ENCODE measurements at regions not wholly inside any gene's neighbourhood (a gene's known extent, or its start where the extent isn't known, plus 50 kb on each side); places are given as distances from the start of the nearest gene placed in this dataset.

- H2BK15ac ChIP-seq (ENCODE audit: low read depth, low read length) = no peak overlapping the region
- no peak overlapping the region for H2BK12ac ChIP-seq (ENCODE audit: insufficient read length, low read depth, low read length)
- no peak overlapping the region for H3T11ph ChIP-seq (ENCODE audit: low read length)
- TF ChIP-seq, protein P1, sequence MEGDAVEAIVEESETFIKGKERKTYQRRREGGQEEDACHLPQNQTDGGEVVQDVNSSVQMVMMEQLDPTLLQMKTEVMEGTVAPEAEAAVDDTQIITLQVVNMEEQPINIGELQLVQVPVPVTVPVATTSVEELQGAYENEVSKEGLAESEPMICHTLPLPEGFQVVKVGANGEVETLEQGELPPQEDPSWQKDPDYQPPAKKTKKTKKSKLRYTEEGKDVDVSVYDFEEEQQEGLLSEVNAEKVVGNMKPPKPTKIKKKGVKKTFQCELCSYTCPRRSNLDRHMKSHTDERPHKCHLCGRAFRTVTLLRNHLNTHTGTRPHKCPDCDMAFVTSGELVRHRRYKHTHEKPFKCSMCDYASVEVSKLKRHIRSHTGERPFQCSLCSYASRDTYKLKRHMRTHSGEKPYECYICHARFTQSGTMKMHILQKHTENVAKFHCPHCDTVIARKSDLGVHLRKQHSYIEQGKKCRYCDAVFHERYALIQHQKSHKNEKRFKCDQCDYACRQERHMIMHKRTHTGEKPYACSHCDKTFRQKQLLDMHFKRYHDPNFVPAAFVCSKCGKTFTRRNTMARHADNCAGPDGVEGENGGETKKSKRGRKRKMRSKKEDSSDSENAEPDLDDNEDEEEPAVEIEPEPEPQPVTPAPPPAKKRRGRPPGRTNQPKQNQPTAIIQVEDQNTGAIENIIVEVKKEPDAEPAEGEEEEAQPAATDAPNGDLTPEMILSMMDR (conservative IDR thresholded peaks at IDR 0.05) = no peak
- H3K79me1 ChIP-seq (ENCODE audit: insufficient read depth, low read depth, low read length, poor library complexity, severe bottlenecking) = no peaks in the 10 kb centered on the region
- H3K56ac ChIP-seq (ENCODE audit: insufficient read length, low read depth, low read length) = no peak overlapping the region
- no peak overlapping the region for H2AK5ac ChIP-seq (ENCODE audit: insufficient read length, low read length)
- no peak overlapping the region for H2BK20ac ChIP-seq (ENCODE audit: low read depth, low read length, poor library complexity, severe bottlenecking)
- H4K8ac ChIP-seq (replicated peaks; ENCODE audit: insufficient read length, low read depth, low read length) = no peak overlapping the region
- H3K9me3 Mint-ChIP-seq = no peaks in the 10 kb centered on the region
- H3K79me2 ChIP-seq (ENCODE audit: insufficient read depth, low read length) = no peaks in the 10 kb centered on the region
- H3K4me2 ChIP-seq (ENCODE audit: insufficient read depth, insufficient read length, low read length) = no peak overlapping the region
- H4K91ac ChIP-seq (ENCODE audit: insufficient read length, low read depth, low read length) = no peak overlapping the region
- H3K27ac Mint-ChIP-seq = no peak overlapping the region
- no peak overlapping the region for H3K9ac ChIP-seq (ENCODE audit: extremely low read depth, insufficient read length, low read length)
- H3K14ac ChIP-seq (ENCODE audit: insufficient read depth, low read length) = no peak overlapping the region
- no peaks in the 10 kb centered on the region for H4K20me1 ChIP-seq (ENCODE audit: control insufficient read depth, insufficient read depth, insufficient read length)
- WGBS (ENCODE audit: extremely low coverage, insufficient read length, low lambda C conversion rate) = no CpG with 5 or more reads among the region's 2 CpGs
- peaks cover 8 to 10% of the 10 kb centered on the region in 2 experiments for H3K4me1 Mint-ChIP-seq
- H3K27me3 ChIP-seq (ENCODE audit: insufficient read depth, low read length) = no peaks in the 10 kb centered on the region
- no peak overlapping the region for H4K5ac ChIP-seq (ENCODE audit: insufficient read length, low read depth, low read length)
- H3K27me3 Mint-ChIP-seq (ENCODE audit: low read depth) = no peaks in the 10 kb centered on the region
- no peak overlapping the region for H2AFZ ChIP-seq (ENCODE audit: low read length)
- no peak overlapping the region for H3K27ac ChIP-seq (ENCODE audit: insufficient read length, low read depth, low read length)
- H3K23ac ChIP-seq (ENCODE audit: insufficient read length, low read depth, low read length) = no peak overlapping the region
- no peaks in the 10 kb centered on the region for H3K23me2 ChIP-seq (ENCODE audit: insufficient read length, low read depth, low read length, poor library complexity, severe bottlenecking)
- no peak overlapping the region for H3K4ac ChIP-seq (ENCODE audit: low read depth, low read length)
- no peak overlapping the region for H3K4me3 Mint-ChIP-seq
- no peak overlapping the region for H2BK5ac ChIP-seq (ENCODE audit: insufficient read length, low read length)
- H3K4me1 ChIP-seq (ENCODE audit: insufficient read depth, low read length) = no peaks in the 10 kb centered on the region
- no peaks in the 10 kb centered on the region for H3K9me3 ChIP-seq (ENCODE audit: control insufficient read depth, low read depth, low read length)
- DNase-seq = no peak
- no peak overlapping the region for H2BK120ac ChIP-seq (ENCODE audit: low read depth, low read length, poor library complexity, severe bottlenecking)
- H3K18ac ChIP-seq (ENCODE audit: insufficient read length, low read depth, low read length) = no peak overlapping the region
- no peaks in the 10 kb centered on the region for H3K36me3 Mint-ChIP-seq (ENCODE audit: insufficient read depth in 1 of 3, low read depth in 3 of 3)
These were observed 286.8 kb downstream of the TRIB2 start for GRCh38 chr2:13003500-13003899.
